GM12878 (cell line): ENCODE measurements at regions not wholly inside any gene's neighbourhood (a gene's known extent, or its start where the extent isn't known, plus 50 kb on each side); places are given as distances from the start of the nearest gene placed in this dataset.

ENCODE experiments used
- ATF7 ChIP-seq: fragments of 450-650 bp; IDR thresholded peaks from 2 replicates; pipeline ENCODE4 v1.6.1; 2016; ENCODE audit warnings: low read depth, mild to moderate bottlenecking
- BCL11A ChIP-seq: IDR thresholded peaks from 2 replicates; pipeline ENCODE4 v1.6.1; 2011; ENCODE audit warnings: low read depth, low read length
- CBX5 ChIP-seq: sonication (generic); IDR thresholded peaks from 2 replicates; pipeline ENCODE4 v1.6.1; 2016; ENCODE audit warnings: low read depth, moderate library complexity, mild to moderate bottlenecking, inconsistent platforms
- CTCF ChIP-seq, 3 experiments: IDR thresholded peaks in 2 of 3; conservative IDR thresholded peaks in 1 of 3; 2 replicates each; pipeline ENCODE4 v1.5.1; 2011; ENCODE audit warnings: low read depth in 3 of 3, low read length in 3 of 3, mild to moderate bottlenecking in 3 of 3, control low read depth in 2 of 3, moderate library complexity in 2 of 3, inconsistent platforms in 1 of 3, mixed read lengths in 1 of 3; ENCODE audit not compliant: control insufficient read depth in 2 of 3, insufficient read depth in 1 of 3; ENCODE audit errors: extremely low read depth in 1 of 3
- HDAC2 ChIP-seq: fragments of 200-600 bp; sonication (generic); IDR thresholded peaks from 2 replicates; pipeline ENCODE4 v1.6.1; 2017
- HSF1 ChIP-seq: fragments of 150-350 bp; IDR thresholded peaks from 2 replicates; pipeline ENCODE4 v1.6.1; 2014; ENCODE audit warnings: mild to moderate bottlenecking, low read depth, low read length
- NFYA ChIP-seq: IDR thresholded peaks from 2 replicates; pipeline ENCODE4 v1.6.1; 2011; ENCODE audit warnings: low read depth, mild to moderate bottlenecking, low read length, improper control_type of control experiment, borderline replicate concordance
- PAX5 ChIP-seq: IDR thresholded peaks from 2 replicates; pipeline ENCODE4 v1.6.1; 2011; ENCODE audit warnings: low read depth, low read length, borderline replicate concordance
- WRNIP1 ChIP-seq: IDR thresholded peaks from 2 replicates; pipeline ENCODE4 v1.6.1; 2011; ENCODE audit warnings: low read depth, low read length, improper control_type of control experiment, borderline replicate concordance
- ZSCAN29 ChIP-seq: fragments of 450-650 bp; IDR thresholded peaks from 2 replicates; pipeline ENCODE4 v1.6.1; 2017; ENCODE audit warnings: mild to moderate bottlenecking, moderate library complexity
- TF ChIP-seq, protein P1 (sequence below): fragments of 450-650 bp; IDR thresholded peaks from 2 replicates; pipeline ENCODE4 v1.6.1; 2017; ENCODE audit warnings: mild to moderate bottlenecking, moderate library complexity

- no peak for TF ChIP-seq CBX5
- no peak for TF ChIP-seq PAX5
- no peak for TF ChIP-seq BCL11A
- no peak for TF ChIP-seq HSF1
- no peak for TF ChIP-seq HDAC2
- no peak for TF ChIP-seq ATF7
- TF ChIP-seq CTCF (IDR thresholded peaks at IDR 0.05 in 2 of 3, conservative IDR thresholded peaks at IDR 0.05 in 1 of 3; ENCODE audit: control insufficient read depth in 2 of 3, extremely low read depth in 1 of 3, insufficient read depth in 1 of 3, low read depth in 3 of 3, low read length in 3 of 3): no peak
- TF ChIP-seq NFYA: no peak
- TF ChIP-seq ZSCAN29: no peak
- no peak for TF ChIP-seq WRNIP1
- TF ChIP-seq, protein P1, sequence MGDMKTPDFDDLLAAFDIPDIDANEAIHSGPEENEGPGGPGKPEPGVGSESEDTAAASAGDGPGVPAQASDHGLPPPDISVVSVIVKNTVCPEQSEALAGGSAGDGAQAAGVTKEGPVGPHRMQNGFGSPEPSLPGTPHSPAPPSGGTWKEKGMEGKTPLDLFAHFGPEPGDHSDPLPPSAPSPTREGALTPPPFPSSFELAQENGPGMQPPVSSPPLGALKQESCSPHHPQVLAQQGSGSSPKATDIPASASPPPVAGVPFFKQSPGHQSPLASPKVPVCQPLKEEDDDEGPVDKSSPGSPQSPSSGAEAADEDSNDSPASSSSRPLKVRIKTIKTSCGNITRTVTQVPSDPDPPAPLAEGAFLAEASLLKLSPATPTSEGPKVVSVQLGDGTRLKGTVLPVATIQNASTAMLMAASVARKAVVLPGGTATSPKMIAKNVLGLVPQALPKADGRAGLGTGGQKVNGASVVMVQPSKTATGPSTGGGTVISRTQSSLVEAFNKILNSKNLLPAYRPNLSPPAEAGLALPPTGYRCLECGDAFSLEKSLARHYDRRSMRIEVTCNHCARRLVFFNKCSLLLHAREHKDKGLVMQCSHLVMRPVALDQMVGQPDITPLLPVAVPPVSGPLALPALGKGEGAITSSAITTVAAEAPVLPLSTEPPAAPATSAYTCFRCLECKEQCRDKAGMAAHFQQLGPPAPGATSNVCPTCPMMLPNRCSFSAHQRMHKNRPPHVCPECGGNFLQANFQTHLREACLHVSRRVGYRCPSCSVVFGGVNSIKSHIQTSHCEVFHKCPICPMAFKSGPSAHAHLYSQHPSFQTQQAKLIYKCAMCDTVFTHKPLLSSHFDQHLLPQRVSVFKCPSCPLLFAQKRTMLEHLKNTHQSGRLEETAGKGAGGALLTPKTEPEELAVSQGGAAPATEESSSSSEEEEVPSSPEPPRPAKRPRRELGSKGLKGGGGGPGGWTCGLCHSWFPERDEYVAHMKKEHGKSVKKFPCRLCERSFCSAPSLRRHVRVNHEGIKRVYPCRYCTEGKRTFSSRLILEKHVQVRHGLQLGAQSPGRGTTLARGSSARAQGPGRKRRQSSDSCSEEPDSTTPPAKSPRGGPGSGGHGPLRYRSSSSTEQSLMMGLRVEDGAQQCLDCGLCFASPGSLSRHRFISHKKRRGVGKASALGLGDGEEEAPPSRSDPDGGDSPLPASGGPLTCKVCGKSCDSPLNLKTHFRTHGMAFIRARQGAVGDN: no peak
Measured at GRCh38 chr12:62158461-62159360, 101.5 kb upstream of the USP15 start (continued).
